ENCODE measurements at regions not wholly inside any gene's neighbourhood (a gene's known extent, or its start where the extent isn't known, plus 50 kb on each side); places are given as distances from the start of the nearest gene placed in this dataset.

DNA sequence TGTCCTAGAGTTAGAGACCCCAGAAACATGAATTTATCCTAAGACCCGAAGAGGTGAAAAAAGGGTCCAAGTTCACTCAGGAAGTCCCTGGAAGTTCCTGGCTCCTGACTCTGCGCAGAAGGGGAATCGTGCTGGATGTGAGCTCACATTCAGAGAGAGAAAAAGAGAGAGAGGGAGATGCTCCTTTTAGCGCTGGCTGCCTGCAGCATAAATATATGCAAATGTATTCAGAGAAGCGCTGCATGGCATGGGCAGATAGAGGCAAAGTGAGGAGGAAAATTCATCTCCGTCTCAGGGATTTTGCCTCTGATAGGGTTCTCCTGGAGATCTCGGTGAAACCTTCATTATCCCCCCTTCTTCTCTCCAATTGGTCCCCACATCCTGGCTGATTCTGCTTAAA lies 517.2 kb downstream of the MN1 start:
- no peak for DNase-seq (ENCODE audit: low spot score)

DNA sequence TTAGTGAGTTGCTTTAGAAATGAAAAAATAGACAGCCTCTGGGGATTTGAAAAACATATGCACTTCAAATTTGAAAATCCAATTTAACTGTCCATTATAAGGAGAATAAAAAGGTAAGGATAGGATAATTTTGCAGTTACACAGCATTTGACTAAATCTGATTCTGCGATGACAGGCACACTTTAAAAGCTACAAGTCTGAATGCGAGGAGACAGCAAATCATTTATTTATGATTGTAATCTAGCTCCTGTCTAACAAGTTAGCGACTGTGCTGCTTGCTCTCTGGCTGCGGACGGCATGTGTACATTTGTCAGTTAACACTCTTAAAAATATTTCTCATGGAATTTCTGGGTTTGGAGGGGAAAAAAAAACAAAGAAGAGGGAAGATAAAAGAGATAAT lies 514.8 kb downstream of the MN1 start:
- no peak for DNase-seq (ENCODE audit: low spot score)

DNA sequence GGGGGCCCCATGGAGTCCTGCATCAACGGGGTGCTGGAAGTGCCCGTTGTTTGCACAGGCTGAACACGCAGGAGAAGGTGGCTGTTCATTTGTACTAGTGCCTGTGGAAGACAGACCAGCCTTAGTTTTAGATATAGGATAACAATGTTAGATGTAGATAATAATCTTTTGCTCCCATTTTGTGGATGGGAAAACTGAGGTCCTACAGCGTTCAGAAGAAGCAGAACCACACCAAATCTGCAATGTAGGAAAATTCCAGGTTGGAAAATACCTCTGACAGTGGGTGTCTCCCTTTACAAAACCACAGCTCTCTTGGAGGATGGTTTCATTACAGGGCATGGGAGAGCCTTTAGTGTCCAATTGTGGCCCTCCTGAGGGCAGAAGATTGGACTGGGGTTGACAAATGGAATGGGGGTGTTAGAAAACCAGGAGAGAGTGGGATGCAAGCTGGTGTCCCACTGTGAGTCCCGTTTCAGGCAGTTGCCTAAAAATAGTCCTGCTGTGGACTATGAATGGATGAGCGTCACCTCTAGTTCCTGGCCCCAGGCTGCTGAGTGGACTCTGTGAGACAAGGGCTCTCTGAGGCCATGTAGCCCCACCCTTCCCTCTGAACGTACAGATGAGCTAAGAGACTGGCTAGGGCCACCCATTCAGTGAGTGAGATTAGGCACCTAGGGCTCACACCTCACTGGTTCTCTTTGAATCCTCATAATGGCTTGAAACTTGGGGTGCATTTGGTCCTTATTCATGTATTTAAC lies 508.8 kb downstream of the MN1 start:
- DNase-seq (ENCODE audit: low spot score): no peak

DNA sequence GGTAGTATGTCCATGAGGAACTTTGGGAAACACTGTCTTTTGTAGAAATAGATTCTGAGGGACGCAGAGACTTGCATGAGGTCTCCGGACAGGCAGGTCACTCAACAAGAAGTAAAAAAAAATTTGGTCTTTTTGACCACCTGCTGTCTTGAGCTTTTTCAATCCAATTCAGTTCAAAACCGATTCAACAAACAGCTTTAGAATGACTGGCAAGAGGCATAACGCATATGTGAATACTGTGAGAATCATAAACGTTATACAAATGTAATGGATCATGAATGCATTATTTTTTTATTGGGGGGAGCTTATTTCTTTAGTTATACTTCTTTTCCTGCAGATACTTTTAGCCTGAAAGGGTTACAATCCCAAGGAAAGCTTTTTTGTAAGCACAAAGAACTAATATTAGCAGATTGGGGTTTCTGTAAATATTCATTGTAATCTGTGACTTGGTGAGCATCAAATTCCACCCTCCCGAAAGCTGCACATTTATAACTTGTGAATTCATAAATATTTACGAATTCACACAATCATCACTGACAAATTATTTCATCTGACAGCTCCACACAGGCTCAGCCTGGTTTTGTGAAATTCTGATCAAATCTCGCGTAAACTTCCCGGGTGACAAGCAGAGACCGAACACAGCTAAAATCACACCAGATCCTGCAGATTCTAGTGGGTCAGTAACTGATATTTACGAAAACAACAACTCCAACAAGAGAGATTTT lies 507.7 kb downstream of the MN1 start:
- no peak for DNase-seq (ENCODE audit: low spot score)

DNA sequence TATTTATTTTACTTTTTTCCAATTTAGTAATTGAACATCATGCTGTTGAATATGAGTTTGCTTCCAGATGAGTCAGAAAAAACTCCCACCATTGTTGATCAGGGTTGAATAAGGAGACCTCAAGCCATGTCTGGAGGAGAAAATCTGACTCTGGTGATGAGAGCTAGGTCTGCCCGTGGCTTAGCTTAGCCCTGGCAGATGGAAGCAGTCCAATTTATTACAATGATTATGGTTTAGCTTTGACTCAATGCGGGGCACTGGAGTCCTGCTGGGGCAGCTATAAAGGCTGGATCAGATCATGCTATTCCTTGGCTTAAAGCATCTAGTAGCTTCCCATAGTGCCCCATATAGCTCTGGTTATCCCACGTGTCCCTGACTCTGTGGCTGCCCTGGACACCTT lies 506.5 kb downstream of the MN1 start:
- no peak for DNase-seq (ENCODE audit: low spot score)

DNA sequence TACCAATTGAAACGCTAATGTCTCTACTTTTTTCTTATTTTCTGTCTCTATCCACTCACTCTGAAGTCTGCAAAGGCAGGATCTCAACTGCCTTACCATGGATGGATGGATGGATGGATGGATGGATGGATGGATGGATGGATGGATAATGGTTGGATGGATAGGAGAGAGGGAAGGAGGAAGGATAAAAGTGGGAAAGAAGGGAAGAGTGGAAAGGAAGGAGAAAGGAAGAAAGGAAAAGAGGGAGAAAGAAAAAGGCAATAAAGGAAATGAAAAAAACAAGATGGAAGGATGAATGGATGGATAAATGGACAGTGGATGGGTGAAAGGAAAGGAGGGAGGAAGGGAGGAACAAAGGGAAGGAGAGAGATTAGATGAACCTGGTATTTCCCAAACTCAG lies 506.0 kb downstream of the MN1 start:
- no peak for DNase-seq (ENCODE audit: low spot score)

DNA sequence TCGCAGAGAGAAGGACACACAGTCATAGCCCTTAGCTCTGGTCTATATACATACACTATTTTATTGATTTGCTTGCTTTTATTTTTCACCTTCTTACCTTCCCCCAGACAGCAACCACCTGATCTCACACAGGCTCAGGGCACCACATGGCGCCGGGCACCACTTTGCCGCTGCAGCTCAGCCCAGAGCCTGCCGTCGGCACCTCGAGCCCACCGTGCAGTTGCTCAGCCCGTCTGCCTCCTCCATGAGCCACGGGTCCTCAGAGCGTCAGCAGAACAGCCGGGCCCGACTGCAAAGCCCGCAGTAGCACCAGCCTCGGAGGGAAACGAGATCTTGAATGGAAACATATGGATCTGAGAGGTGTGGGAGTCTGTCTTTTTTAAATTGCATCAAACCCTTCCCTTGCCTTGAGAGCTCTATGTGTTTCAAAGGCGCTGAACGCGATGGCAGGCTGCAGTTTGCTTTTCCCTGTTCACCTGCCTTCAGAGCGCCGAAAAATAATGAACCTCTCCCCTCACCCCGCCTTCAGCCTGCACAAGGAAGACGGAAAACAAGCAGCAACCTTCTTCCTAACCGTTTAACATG lies 505.4 kb downstream of the MN1 start:
- no peak for DNase-seq (ENCODE audit: low spot score)

DNA sequence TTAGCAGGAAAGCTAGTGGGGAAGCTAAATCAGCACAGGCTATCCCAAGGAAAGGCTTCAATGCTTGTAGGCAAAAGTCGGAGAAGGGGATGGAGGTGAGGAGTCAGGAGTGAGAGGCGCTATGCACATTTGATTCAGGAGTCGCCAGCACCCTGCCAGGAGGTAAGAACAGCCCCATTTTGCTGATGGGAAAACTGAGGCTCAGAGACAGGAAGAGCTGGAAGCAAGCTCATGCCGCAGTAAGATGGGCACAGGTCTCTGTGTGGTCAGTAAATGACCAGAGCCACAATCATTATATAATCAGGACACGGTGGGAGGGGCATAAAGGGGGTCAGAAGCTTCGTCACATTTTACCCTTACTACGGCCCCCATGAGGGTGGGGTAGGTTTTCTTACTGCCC lies 504.4 kb downstream of the MN1 start:
- no peak for DNase-seq (ENCODE audit: low spot score)

DNA sequence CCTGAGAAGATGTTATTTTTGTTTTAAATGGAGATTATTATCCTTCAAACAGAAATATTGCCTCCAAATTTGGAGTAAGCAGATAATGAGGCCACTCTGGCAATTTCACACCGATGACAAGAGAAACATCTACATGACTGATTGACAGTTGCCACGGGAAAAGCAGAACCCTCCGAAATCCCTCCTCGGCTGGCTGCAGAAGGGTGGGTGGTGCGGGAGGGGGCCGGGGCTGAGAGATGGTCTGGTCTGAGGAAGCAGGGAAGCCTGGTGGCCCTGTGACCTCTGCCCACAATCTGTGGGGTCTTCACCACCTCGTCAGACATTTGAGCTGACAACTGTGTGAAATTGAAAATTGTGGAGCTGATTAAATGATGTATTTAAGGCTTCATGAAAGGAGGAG lies 503.2 kb downstream of the MN1 start:
- no peak for DNase-seq (ENCODE audit: low spot score)

DNA sequence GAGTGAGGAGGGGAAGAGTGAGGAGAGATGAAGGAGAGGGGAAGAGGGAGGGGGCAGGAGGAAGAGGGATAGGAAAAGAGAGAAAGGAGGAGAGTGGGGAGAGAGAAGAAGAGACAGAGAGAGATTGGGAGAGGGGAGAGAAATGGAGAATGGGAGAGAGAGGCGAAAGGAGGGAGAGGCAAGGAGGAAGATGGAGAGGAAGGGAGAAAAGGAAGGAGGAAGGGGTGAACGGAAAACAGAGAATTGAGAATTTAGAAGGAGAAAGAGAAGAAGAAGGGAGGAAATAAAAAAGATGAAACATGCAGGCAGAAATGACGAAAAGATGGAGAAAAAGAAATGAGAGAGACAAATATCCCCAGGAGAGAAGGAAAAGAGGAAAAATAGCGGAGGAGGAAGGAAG lies 502.8 kb downstream of the MN1 start:
- DNase-seq (ENCODE audit: low spot score): no peak

DNA sequence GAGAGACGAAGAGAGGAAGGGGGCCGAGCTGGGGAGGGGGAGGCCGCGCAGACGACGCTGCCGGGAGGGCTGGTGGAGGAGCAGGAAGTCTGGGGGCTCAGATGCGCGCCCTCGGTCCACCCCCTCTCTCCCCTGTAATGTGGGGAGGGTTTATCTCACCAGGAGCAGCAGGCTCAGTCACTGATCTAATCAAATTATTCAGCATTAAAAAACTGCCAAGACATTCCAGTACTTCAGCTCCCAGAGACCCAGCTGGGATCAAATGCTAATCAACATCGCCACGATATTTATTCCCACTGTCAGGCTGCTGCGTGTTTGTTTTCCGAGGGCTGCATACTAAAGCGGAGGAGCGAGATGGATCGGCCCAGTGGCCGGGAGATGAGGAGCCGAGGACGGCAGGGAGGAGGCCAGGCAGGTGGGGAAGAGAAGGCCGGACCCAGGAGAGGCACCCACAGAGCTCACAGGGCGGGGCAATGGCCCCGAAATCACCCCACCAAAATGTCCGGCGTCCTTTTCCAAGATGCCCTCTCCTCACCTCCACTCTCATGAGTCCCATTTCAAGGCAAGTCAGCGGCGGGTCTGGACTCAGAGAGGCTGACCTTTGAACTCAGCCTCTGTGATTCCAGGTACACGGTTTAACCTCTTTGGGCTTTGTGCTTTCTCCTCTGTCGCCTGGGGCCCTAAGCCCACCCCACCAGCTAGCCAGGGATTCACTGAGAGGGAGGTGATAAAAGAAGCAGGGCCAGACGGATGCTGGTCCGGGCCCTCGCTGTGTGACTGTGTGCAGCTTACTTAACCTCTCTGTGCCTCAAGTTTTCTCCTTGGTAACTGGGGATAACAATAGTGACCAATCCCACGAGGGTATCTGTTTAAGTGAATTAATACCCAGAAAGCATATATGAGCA lies 502.1 kb downstream of the MN1 start:
- no peak for DNase-seq (ENCODE audit: low spot score)

DNA sequence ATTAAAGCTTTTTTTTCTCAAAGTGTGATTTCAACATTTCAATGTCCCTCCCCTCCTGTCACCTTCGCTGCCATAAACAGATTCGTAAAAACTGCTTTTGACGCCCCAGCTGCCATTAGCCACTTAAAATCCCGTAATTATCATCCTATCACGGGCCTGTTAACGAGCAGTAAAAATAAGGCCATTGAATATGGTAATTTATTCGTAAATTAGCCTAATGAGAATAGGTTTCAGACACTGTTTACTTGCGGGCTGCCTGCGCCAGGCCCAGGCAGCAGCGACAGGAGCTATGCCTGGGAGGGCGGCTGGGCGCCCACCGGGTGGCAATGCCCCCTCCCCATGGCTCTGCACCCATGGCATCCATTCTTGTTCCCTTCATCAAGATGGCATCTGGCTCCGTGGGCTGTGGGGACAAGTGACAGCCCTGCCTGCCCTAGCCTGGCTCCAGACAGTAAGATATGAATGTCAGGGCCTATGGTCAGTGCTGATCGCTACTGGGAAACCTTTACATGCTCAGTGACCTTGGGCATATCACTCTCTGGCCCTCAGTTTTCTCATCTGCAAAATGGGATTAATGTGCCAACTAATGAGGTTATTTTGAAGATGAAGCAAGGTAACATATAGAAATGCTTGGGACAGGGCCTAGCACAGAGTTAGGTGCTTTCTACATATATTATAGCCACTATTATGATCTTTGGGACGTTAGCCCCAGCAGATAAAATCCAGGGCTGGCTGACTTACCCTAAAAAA lies 500.8 kb downstream of the MN1 start:
- DNase-seq (ENCODE audit: low spot score): no peak

DNA sequence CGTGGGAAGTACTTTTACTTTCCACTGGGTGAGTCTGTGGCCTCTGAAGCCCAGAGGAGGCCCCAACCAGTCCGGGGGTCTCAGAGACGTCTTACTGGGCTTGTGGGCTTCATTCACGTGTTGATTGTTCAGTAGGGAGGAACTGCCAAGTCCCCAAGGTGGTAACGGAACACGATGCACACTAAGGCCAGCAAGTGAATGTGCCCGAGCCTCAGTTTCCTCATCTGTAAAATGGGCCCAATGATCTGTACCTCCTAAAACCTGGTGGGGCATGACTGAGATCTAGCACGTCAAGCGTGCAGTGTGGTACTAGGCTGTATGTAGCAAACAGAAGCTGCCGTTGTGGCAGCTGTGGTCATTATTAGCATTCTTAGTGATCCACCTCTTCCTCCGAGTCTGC lies 499.1 kb downstream of the MN1 start:
- no peak for DNase-seq (ENCODE audit: low spot score)

DNA sequence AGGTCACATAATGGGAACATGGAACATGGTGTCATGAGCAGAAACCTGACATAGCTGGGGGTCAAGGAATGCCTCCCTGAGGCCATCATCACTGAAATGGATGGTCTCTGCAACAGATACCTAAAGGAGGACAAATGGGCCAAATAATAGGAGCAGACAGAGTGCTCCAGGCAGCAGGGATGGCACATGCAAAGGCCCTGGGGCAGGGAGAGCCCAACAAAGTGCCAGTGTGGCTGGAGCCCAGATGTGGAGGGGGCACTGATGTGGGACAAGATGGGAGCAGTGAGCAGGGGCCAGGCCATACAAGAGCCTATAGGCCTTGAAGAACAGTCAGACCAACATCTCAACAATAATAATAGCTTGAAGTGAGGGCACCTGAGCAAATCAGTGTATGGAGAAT lies 497.8 kb downstream of the MN1 start:
- DNase-seq (ENCODE audit: low spot score): no peak

DNA sequence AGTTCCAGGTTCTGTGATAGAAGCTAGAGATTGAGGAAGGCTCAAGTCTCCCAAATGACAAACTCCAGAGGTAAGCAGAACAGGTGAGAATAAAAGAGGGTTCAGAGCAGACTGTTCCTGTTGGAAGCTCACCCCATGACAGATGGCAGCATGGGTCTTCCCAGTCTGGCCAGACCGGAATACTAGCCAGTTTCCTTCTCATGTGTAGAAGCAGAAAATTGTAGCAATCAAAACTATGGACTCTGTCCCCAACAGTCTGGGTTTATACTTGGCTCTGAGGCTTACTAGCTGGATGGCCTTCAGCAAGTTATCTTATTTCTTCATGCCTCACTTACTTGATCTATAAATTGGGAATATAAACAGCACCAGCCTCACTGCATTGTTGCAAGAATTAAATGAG lies 494.8 kb downstream of the MN1 start:
- no peak for DNase-seq (ENCODE audit: low spot score)

DNA sequence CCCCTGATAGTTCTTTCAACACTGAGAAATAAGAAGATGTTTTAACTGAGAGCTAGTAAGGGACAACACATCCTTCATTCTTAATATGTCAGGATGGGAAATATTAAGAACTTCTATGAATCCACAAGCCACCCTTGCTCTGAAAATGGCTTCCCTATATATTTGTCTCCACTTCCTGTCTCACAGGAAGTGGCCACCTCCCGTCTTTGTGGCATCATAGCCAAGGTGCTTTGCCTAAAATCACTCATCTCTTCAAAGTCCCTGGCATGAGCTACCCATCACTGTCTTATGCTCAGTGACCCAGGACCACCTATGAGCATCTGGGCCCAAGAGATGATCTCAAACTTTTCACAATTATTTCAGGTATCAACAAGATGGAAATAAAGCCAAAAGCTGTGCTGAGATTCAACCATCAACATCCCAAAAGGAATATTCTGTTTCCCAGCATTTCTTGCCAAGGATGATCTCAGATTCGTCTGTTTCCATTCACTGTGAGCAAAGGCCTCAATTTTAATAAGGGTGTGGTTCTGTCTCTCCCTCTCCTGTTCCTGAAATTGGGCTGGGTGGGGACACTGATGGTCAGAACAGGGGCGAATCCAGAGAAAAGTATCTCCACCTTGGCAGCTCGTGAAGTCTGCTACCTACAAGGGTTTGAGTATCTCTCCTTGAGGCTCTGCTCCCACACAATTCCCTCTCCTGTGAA lies 493.9 kb downstream of the MN1 start:
- DNase-seq (ENCODE audit: low spot score): no peak

DNA sequence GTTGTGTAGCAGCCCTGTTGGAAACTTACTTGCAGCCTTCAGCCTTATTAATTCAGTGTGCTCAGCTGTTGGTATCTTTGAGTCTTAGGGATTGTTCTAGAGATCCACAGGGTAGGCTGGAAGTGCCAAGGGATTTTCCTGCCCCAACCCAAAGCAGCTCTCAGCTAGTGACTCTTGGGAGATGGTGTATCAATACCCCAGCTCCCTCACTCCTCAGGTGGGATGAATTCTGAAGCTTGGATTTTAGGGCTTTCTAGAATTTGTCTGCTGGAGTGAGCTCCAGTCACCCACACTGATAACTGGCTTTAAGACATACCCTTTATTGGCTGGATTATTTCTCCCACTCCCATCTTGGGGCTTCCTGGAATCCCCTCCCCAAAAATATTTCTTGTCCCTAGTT lies 493.0 kb downstream of the MN1 start:
- DNase-seq (ENCODE audit: low spot score): no peak

DNA sequence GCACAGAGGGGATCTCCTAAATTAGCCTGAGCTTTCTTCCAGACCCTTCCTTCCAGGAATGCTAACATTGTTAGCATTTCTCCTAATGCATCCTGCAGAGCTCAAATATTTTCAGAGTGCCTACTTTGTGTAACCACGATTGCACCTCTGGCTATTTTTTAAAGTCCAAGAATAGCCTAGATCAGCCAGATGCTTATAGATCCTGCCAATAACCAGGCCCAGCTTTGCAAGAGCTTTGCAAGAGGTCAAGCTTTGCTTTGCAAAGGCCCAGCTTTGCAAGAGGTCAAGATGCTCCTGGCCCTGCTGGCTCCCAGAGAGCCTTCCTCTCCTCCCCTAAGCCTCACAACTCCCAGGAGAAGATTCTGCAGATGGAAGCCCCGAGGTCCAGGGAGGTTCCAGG lies 491.9 kb downstream of the MN1 start:
- no peak for DNase-seq (ENCODE audit: low spot score)

DNA sequence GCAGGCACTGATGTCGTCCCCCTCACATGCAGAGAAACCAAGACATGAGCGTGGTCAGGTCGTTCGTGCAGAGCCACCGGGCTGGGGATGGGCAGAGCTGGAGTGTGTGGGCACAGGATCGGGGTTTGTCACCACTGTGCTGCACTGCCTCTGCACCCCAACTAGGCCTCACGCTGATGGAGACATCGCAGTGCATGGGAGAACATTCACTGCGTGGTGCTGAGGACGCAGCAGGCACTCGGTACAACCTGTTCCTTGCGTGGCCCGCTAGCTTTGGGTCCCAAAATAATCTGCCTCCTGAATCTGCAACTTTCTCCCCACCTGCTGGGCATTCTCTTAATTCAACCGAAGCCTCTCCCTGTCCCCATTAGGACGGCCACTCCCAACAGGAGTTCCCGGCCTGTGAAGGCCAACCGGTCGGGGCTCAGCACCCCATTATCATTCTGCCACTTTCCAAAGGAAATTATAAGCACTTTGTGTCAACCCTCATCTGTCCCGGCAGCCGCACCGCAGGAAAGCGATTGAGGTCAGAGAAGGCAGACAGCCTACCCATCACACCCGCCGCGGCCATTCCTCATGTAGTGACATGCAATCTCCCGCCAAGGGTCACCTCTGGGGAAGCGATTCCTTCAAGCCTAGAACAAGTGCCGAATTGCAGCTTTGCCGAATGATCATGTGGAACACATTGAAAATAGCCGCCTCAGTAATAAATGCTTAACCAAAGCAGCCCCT lies 490.4 kb downstream of the MN1 start:
- no peak for DNase-seq (ENCODE audit: low spot score)
